Ishikawa (cell line): ENCODE measurements at regions not wholly inside any gene's neighbourhood (a gene's known extent, or its start where the extent isn't known, plus 50 kb on each side); places are given as distances from the start of the nearest gene placed in this dataset.
A peak's percentile ranks its signal among the peaks of the same experiment; 100 is the strongest.

Experiments used
- CEBPB ChIP-seq: IDR thresholded peaks from 2 replicates; pipeline ENCODE4 v1.6.1; 2012
- CREB1 ChIP-seq: IDR thresholded peaks from 2 replicates; pipeline ENCODE4 v1.6.1; 2012; ENCODE audit warnings: low read depth
- EGR1 ChIP-seq: IDR thresholded peaks from 2 replicates; pipeline ENCODE4 v1.6.1; 2012
- EP300 ChIP-seq: IDR thresholded peaks from 2 replicates; pipeline ENCODE4 v1.6.1; 2012; ENCODE audit warnings: borderline replicate concordance
- FOXM1 ChIP-seq: IDR thresholded peaks from 2 replicates; pipeline ENCODE4 v1.6.1; 2012; ENCODE audit warnings: low read depth, borderline replicate concordance
- MAX ChIP-seq: IDR thresholded peaks from 2 replicates; pipeline ENCODE4 v1.6.1; 2012
- NFIC ChIP-seq: IDR thresholded peaks from 2 replicates; pipeline ENCODE4 v1.6.1; 2012
- RAD21 ChIP-seq: IDR thresholded peaks from 2 replicates; pipeline ENCODE4 v1.6.1; 2012; ENCODE audit warnings: low read depth
- REST ChIP-seq: IDR thresholded peaks from 2 replicates; pipeline ENCODE4 v1.6.1; 2012; ENCODE audit warnings: low read depth, mild to moderate bottlenecking
- TAF1 ChIP-seq: IDR thresholded peaks from 2 replicates; pipeline ENCODE4 v1.6.1; 2012; ENCODE audit warnings: low read depth, mild to moderate bottlenecking
- TCF12 ChIP-seq: IDR thresholded peaks from 2 replicates; pipeline ENCODE4 v1.6.1; 2012; ENCODE audit warnings: low read depth
- TEAD4 ChIP-seq: IDR thresholded peaks from 2 replicates; pipeline ENCODE4 v1.6.1; 2012
- YY1 ChIP-seq: IDR thresholded peaks from 2 replicates; pipeline ENCODE4 v1.6.1; 2012; ENCODE audit warnings: low read depth
- ZBTB7A ChIP-seq: IDR thresholded peaks from 2 replicates; pipeline ENCODE4 v1.6.1; 2012; ENCODE audit warnings: low read depth
- TF ChIP-seq, protein P1 (sequence below): IDR thresholded peaks from 2 replicates; pipeline ENCODE4 v1.6.1; 2012

DNA sequence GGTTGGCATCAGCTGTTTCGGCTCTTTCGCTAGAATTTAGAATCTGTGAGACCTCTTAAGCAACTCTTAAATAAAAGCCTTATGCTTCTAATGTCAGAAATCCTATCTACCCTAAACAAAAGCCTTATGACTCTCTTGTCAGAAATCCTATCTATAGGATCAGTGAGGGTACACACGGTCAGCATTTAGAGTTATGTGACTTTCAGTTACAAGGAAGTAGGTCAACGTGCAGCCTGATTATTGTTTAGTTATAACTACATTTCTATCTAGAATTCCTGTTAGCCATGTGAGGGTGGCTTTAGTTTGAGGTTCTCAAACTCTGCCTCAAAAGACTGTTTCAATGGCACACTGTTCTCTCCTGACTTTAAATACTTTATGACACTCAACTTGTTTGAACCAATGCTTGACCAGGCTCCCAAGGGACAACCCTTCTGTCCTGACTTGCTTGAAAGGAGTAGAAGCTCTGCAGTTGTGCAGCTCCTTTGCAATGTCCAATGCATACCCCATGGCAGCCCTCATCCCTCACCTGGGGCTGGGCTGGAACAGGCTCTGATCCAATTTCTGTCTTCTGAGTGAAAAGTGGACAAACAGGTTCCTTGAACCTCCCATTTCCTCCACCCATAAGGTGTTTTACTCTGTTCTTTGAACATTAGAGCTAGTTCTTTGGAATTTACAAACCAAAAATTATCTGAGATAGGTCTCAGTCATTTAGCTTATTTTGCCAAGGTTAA is 251.6 kb upstream of the PIK3R1 start:
- no peak for TF ChIP-seq ZBTB7A
- TF ChIP-seq NFIC: peak; percentile 42; the same call in 1 of the 2 replicates
- TF ChIP-seq, protein P1, sequence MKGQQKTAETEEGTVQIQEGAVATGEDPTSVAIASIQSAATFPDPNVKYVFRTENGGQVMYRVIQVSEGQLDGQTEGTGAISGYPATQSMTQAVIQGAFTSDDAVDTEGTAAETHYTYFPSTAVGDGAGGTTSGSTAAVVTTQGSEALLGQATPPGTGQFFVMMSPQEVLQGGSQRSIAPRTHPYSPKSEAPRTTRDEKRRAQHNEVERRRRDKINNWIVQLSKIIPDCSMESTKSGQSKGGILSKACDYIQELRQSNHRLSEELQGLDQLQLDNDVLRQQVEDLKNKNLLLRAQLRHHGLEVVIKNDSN: no peak
- TF ChIP-seq MAX: peak; percentile 17; the same call in 1 of the 2 replicates

DNA sequence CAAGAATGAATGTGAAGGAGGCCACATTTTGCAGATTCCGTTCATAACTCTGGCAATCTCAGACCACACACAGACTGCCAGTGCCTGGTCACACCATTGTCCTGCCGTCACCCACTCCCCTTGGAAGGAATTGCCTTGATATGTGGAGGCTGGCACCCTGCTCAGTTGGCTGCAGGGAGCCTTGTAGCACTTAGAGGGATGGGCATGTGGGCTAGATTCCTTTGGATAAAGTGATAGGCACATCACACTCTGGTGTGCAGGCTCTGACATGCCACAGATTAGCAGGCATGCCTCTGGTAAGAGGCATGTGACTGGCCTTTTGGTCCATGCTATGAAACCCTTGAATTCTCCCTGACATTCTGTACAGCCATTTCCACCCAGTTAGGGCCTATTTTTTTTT is 254.6 kb upstream of the PIK3R1 start:
- TF ChIP-seq TCF12 (no peak), ZBTB7A (no peak), FOXM1 (no peak), EGR1 (no peak), RAD21 (no peak), CREB1 (no peak)

DNA sequence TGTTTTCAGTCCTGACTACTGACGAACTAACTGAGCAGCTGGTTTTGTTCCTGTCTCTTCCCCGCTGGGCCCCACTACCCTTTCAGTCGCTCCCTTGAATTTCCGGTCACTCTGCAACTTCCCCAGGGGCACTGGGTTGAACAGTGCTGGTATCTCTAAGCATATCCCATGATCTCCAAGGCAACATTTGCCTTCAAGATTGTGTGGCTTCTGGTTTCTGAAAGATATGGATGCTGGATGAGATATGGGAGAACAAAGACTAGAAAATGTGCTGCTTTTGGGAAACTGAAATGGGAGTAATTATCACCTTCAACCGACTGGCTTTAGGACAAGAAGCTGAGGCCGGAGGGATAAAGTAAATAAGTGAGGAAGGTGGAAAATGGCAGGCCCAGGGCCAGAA is 258.2 kb upstream of the PIK3R1 start:
- TF ChIP-seq REST (no peak), CEBPB (no peak), EGR1 (no peak), YY1 (no peak), CREB1 (no peak), RAD21 (no peak), TCF12 (no peak), FOXM1 (no peak), TAF1 (no peak), TEAD4 (no peak), MAX (no peak)
- TF ChIP-seq, protein P1: no peak

DNA sequence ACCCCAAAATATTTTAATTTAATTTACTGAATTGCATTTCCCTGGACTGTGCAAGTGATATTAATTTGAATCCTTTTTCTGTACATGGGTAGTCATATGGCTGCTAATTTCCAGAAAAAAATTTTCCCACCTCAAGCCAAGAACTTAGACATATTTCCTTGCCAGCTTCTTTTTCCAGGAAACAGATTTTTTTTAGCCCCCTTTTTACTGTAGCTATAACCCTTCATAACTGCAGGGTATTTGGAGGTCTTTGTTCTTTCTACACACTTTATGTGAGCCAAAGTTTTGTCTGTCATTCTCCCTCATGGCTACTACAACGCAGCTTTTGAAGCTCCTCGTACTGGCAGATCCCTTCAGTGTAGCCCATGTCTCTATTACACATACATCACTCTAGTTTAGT is 261.2 kb upstream of the PIK3R1 start:
- TF ChIP-seq REST (no peak), MAX (no peak), TEAD4 (no peak), NFIC (no peak), RAD21 (no peak), CREB1 (no peak), YY1 (no peak), CEBPB (no peak), TAF1 (no peak)

- no peak for TF ChIP-seq CEBPB
- TF ChIP-seq YY1: no peak
- no peak for TF ChIP-seq EGR1
- TF ChIP-seq CREB1: no peak
- TF ChIP-seq TEAD4: no peak
- TF ChIP-seq EP300: no peak
- TF ChIP-seq REST: no peak
- no peak for TF ChIP-seq MAX
- no peak for TF ChIP-seq ZBTB7A
- no peak for TF ChIP-seq RAD21
- TF ChIP-seq, protein P1: no peak
- no peak for TF ChIP-seq FOXM1
- no peak for TF ChIP-seq NFIC
- TF ChIP-seq TCF12: no peak
- TF ChIP-seq TAF1: no peak
These were observed 273.1 kb upstream of the PIK3R1 start for GRCh38 chr5:67942421-67942820.
